Colonic mucosa (tissue), 4 donors: ENCODE measurements at regions not wholly inside any gene's neighbourhood (a gene's known extent, or its start where the extent isn't known, plus 50 kb on each side); places are given as distances from the start of the nearest gene placed in this dataset.

Experiments
- DNase-seq: peaks from one replicate; pipeline ENCODE4 v3.0.0-alpha.2; 2020
- H3K27ac ChIP-seq: fragments of 200-600 bp; one replicate; pipeline ENCODE4 v1.8.0; 2021
- H3K27me3 ChIP-seq: fragments of 200-600 bp; one replicate; pipeline ENCODE4 v1.8.0; 2021
- H3K36me3 ChIP-seq: fragments of 200-600 bp; one replicate; pipeline ENCODE4 v1.8.0; 2021
- H3K4me1 ChIP-seq: fragments of 200-600 bp; one replicate; pipeline ENCODE4 v1.8.0; 2021; ENCODE audit warnings: mild to moderate bottlenecking
- H3K4me3 ChIP-seq: fragments of 200-600 bp; one replicate; pipeline ENCODE4 v1.8.0; 2021
- H3K9ac ChIP-seq, 2 donors: one replicate each; pipeline ENCODE4 v1.7.0; 2013; ENCODE audit warnings: control low read depth in 2 of 2, low read depth in 2 of 2, low read length in 2 of 2
- H3K9me3 ChIP-seq: fragments of 200-600 bp; one replicate; pipeline ENCODE4 v1.8.0; 2021
- CTCF ChIP-seq: fragments of 200-600 bp; IDR thresholded peaks from one replicate; pipeline ENCODE4 v1.8.0; 2022; ENCODE audit warnings: antibody characterized with exemption, mild to moderate bottlenecking
- intact Hi-C: fragments of 100-400 bp; cut with DNase I; formaldehyde crosslinking; loops from one replicate; pipeline ENCODE4 v1.14.1; 2022
- donor health status: healthy.
- donor health status: DM: no; HTN: no; CAD: no.
- donor health status: DM: no; HTN: no; CAD: no.

GRCh38 chr14:43651185-43651787, 855.8 kb downstream of the FSCB start:
- H3K4me3 ChIP-seq = no peak overlapping the region
- H3K27me3 ChIP-seq = no peaks in the 10 kb centered on the region
- no peak for DNase-seq
- no peaks in the 10 kb centered on the region for H3K36me3 ChIP-seq
- H3K27ac ChIP-seq = no peak overlapping the region
- TF ChIP-seq CTCF = no peak
- intact Hi-C loops = no loop called here
- H3K9me3 ChIP-seq = no peaks in the 10 kb centered on the region
- H3K9ac ChIP-seq = no peak overlapping the region
- no peaks in the 10 kb centered on the region for H3K4me1 ChIP-seq

- no peaks in the 10 kb centered on the region for H3K27me3 ChIP-seq
- no peak overlapping the region for H3K4me3 ChIP-seq
- no peaks in the 10 kb centered on the region for H3K9me3 ChIP-seq
- TF ChIP-seq CTCF = no peak
- no peaks in the 10 kb centered on the region for H3K36me3 ChIP-seq
- no peak overlapping the region for H3K27ac ChIP-seq
- intact Hi-C loops = no loop called here
- H3K4me1 ChIP-seq = no peaks in the 10 kb centered on the region
- H3K9ac ChIP-seq = no peak overlapping the region
- DNase-seq = no peak
Observed at GRCh38 chr14:43649508-43649907, 857.6 kb downstream of the FSCB start.

GRCh38 chr14:43647302-43647701, 859.8 kb downstream of the FSCB start:
- no peak overlapping the region for H3K9ac ChIP-seq
- no peak for TF ChIP-seq CTCF
- DNase-seq = no peak
- no peaks in the 10 kb centered on the region for H3K36me3 ChIP-seq
- H3K9me3 ChIP-seq = no peaks in the 10 kb centered on the region
- intact Hi-C loops = no loop called here
- H3K4me3 ChIP-seq = no peak overlapping the region
- H3K27me3 ChIP-seq = no peaks in the 10 kb centered on the region
- no peak overlapping the region for H3K27ac ChIP-seq
- no peaks in the 10 kb centered on the region for H3K4me1 ChIP-seq

GRCh38 chr14:43640718-43641267, 866.3 kb downstream of the FSCB start:
- no peaks in the 10 kb centered on the region for H3K9me3 ChIP-seq
- H3K9ac ChIP-seq = no peak overlapping the region
- no peak overlapping the region for H3K27ac ChIP-seq
- no peak for DNase-seq
- no peaks in the 10 kb centered on the region for H3K4me1 ChIP-seq
- no peak overlapping the region for H3K4me3 ChIP-seq
- H3K36me3 ChIP-seq = no peaks in the 10 kb centered on the region
- no peaks in the 10 kb centered on the region for H3K27me3 ChIP-seq
- TF ChIP-seq CTCF = no peak
- intact Hi-C loops = no loop called here

- TF ChIP-seq CTCF = no peak
- Histone ChIP-seq H3K9ac (no peak overlapping the region), H3K9me3 (no peaks in the 10 kb centered on the region), H3K4me3 (no peak overlapping the region), H3K27me3 (no peaks in the 10 kb centered on the region), H3K36me3 (no peaks in the 10 kb centered on the region), H3K27ac (no peak overlapping the region), H3K4me1 (no peaks in the 10 kb centered on the region)
- no peak for DNase-seq
- intact Hi-C loops = no loop called here
Observed at GRCh38 chr14:43625294-43625693, 881.8 kb downstream of the FSCB start.
